ENCODE measurements at regions not wholly inside any gene's neighbourhood (a gene's known extent, or its start where the extent isn't known, plus 50 kb on each side); places are given as distances from the start of the nearest gene placed in this dataset.
"Not testable (repeated sequence)": the region's sequence is repeated elsewhere in the genome, so short reads cannot be mapped to it uniquely, and the experiment has no call there.

GRCh38 chr12:93231938-93232337 lies 145.8 kb upstream of the NUDT4 start:
- CTCF ChIA-PET = no interaction called here
- POLR2A ChIA-PET = no interaction called here
- no peak for DNase-seq (ENCODE audit: low read depth, low spot score)
- TF ChIP-seq CTCF (IDR thresholded peaks at IDR 0.05; ENCODE audit: insufficient read depth, low read length, missing control alignments) = no peak
- H3K4me3 ChIP-seq (ENCODE audit: low read depth, low read length) = no peak overlapping the region

GRCh38 chr12:93234641-93235040 lies 143.1 kb upstream of the NUDT4 start:
- no peak for DNase-seq (ENCODE audit: low read depth, low spot score)
- ChIA-PET POLR2A (no interaction called here), CTCF (no interaction called here)
- H3K4me3 ChIP-seq (ENCODE audit: low read depth, low read length) = no peak overlapping the region
- TF ChIP-seq CTCF (IDR thresholded peaks at IDR 0.05; ENCODE audit: insufficient read depth, low read length, missing control alignments) = no peak

GRCh38 chr12:93235881-93236280 lies 141.8 kb upstream of the NUDT4 start:
- POLR2A ChIA-PET = no interaction called here
- DNase-seq (ENCODE audit: low read depth, low spot score) = no peak
- no peak for TF ChIP-seq CTCF (IDR thresholded peaks at IDR 0.05; ENCODE audit: insufficient read depth, low read length, missing control alignments)
- CTCF ChIA-PET = interaction anchor here (0.8 kb wide), 1 partner anchor 9 kb away, joined by 3 read pairs; no protein-coding TSS in a partner anchor
- no peak overlapping the region for H3K4me3 ChIP-seq (ENCODE audit: low read depth, low read length)

GRCh38 chr12:93237235-93237915 lies 140.3 kb upstream of the NUDT4 start:
- ChIA-PET POLR2A (no interaction called here), CTCF (interaction anchor here (0.9 to 1.1 kb wide), 2 partner anchors 182 to 218 kb away, joined by 3 read pairs; no protein-coding TSS in a partner anchor)
- TF ChIP-seq CTCF (IDR thresholded peaks at IDR 0.05; ENCODE audit: insufficient read depth, low read length, missing control alignments) = no peak
- H3K4me3 ChIP-seq (ENCODE audit: low read depth, low read length) = no peak overlapping the region
- no peak for DNase-seq (ENCODE audit: low read depth, low spot score)

- CTCF ChIA-PET = interaction anchor here (1.7 kb wide), 1 partner anchor 8 kb away, joined by 4 read pairs; no protein-coding TSS in a partner anchor
- DNase-seq (ENCODE audit: low read depth, low spot score); POLR2A ChIA-PET; H3K4me3 ChIP-seq (ENCODE audit: low read depth, low read length): not testable (repeated sequence)
These were observed 139.0 kb upstream of the NUDT4 start for GRCh38 chr12:93238512-93239262.

GRCh38 chr12:93239789-93240188 lies 137.9 kb upstream of the NUDT4 start:
- POLR2A ChIA-PET; H3K4me3 ChIP-seq (ENCODE audit: low read depth, low read length); DNase-seq (ENCODE audit: low read depth, low spot score): not testable (repeated sequence)
- CTCF ChIA-PET = interaction anchor here (1.7 kb wide), 1 partner anchor 10 kb away, joined by 4 read pairs; no protein-coding TSS in a partner anchor

- DNase-seq (ENCODE audit: low read depth, low spot score) = no peak
- TF ChIP-seq CTCF (IDR thresholded peaks at IDR 0.05; ENCODE audit: insufficient read depth, low read length, missing control alignments) = no peak
- H3K4me3 ChIP-seq (ENCODE audit: low read depth, low read length) = no peak overlapping the region
- ChIA-PET CTCF (interaction anchor here (1.0 kb wide), 1 partner anchor 255 kb away, joined by 4 read pairs; no protein-coding TSS in a partner anchor), POLR2A (no interaction called here)
These were observed 135.4 kb upstream of the NUDT4 start for GRCh38 chr12:93242154-93242972.

Data from AG04449 (cell line).